ENCODE measurements at regions not wholly inside any gene's neighbourhood (a gene's known extent, or its start where the extent isn't known, plus 50 kb on each side); places are given as distances from the start of the nearest gene placed in this dataset.

GRCh38 chr9:105912157-105912862 lies 218.0 kb downstream of the TMEM38B start (continued):
- TF ChIP-seq E2F6 (IDR thresholded peaks at IDR 0.05) (no peak), BRCA1 (IDR thresholded peaks at IDR 0.05; ENCODE audit: low read depth, low read length) (no peak), CHD2 (IDR thresholded peaks at IDR 0.05; ENCODE audit: low read length) (no peak), POU5F1 (IDR thresholded peaks at IDR 0.05; ENCODE audit: low read depth, low read length) (no peak), SIX5 (IDR thresholded peaks at IDR 0.05; ENCODE audit: low read depth, low read length) (no peak)

All from H1 (cell line).